HCT116 (cell line): ENCODE measurements at regions not wholly inside any gene's neighbourhood (a gene's known extent, or its start where the extent isn't known, plus 50 kb on each side); places are given as distances from the start of the nearest gene placed in this dataset.

ENCODE experiments used
- ATAC-seq: fragments of 200-7000 bp; cut with Tn5 transposase; 2 replicates; pipeline ENCODE4 v1.9.1; 2020; ENCODE audit warnings: mild to moderate bottlenecking, moderate library complexity
- BruUV-seq: library from RNA; stranded (reverse); fragments of 400-500 nt; replicated peaks from 2 replicates; lab custom pipeline; 2021; lab: Mats Ljungman, UMichigan
- CTCF ChIA-PET: fragments of 300-600 bp; sonication (Branson Sonifier 250); formaldehyde crosslinking; loops from one replicate; lab custom pipeline; 2021; ENCODE audit warnings: antibody characterized with exemption; lab: Charles Lee
- POLR2A ChIA-PET: fragments of 300-600, 350-600 bp; sonication (Branson Sonifier 250); formaldehyde crosslinking; loops from one replicate; lab custom pipeline; 2021; ENCODE audit warnings: antibody characterized with exemption; lab: Charles Lee
- RAD21 ChIA-PET, 2 experiments: fragments of 300-600 bp; sonication (Branson Sonifier 250); formaldehyde crosslinking; loops; one replicate each; lab custom pipeline; 2023; ENCODE audit warnings: low total read pairs in 2 of 2; ENCODE audit not compliant: uncharacterized antibody in 2 of 2, unreplicated experiment in 2 of 2, low non-redundant PET in 1 of 2; lab: Charles Lee
- DNase-seq: peaks from one replicate; pipeline ENCODE4 v3.0.0-alpha.2; 2010; ENCODE audit warnings: low read depth, low spot score
- H2AFZ ChIP-seq: fragments of 200-600 bp; shearing (Covaris generic), sonication (generic); 2 replicates; pipeline ENCODE4 v1.6.1; 2017; ENCODE audit warnings: low read depth, mixed run types, mixed read lengths, antibody characterized with exemption, low read length; ENCODE audit not compliant: poor library complexity, severe bottlenecking
- H3K27ac ChIP-seq: 2 replicates; pipeline ENCODE4 v1.5.1; 2012; ENCODE audit warnings: low read depth, low read length
- H3K27me3 ChIP-seq: fragments of 200-600 bp; sonication (generic); 2 replicates; pipeline ENCODE4 v1.6.1; 2016; ENCODE audit warnings: mixed run types, low read length, mixed read lengths; ENCODE audit not compliant: insufficient read depth
- H3K36me3 ChIP-seq, 2 experiments: fragments of 200-500 bp in 1 of 2; fragments of 200-600 bp in 1 of 2; sonication (Bioruptor generic) in 1 of 2; sonication (generic) in 1 of 2; 2 replicates each; pipeline versions ENCODE4 v1.5.1 to v1.6.1; 2014 to 2016; ENCODE audit warnings: low read length in 2 of 2, inconsistent platforms in 1 of 2, mixed read lengths in 1 of 2, mixed run types in 1 of 2; ENCODE audit not compliant: insufficient read depth in 2 of 2, control insufficient read depth in 1 of 2
- H3K4me1 ChIP-seq, 2 experiments: fragments of 200-600 bp in 1 of 2; sonication (generic) in 1 of 2; 2 replicates each; pipeline versions ENCODE4 v1.5.1 to v1.6.1; 2012 to 2017; ENCODE audit warnings: low read length in 2 of 2, inconsistent platforms in 1 of 2, mild to moderate bottlenecking in 1 of 2, mixed read lengths in 1 of 2, mixed run types in 1 of 2, moderate library complexity in 1 of 2; ENCODE audit not compliant: insufficient read depth in 2 of 2, control insufficient read depth in 1 of 2
- H3K4me2 ChIP-seq: fragments of 200-600 bp; sonication (generic); 2 replicates; pipeline ENCODE4 v1.6.1; 2017; ENCODE audit warnings: mixed run types, low read length, mixed read lengths
- H3K4me3 ChIP-seq, 2 experiments: fragments of 200-600 bp in 1 of 2; sonication (generic) in 1 of 2; replicated peaks in 1 of 2; 2 replicates each; pipeline ENCODE4 v1.5.1; 2011 to 2016; ENCODE audit warnings: low read length in 2 of 2, control low read depth in 1 of 2, low read depth in 1 of 2, mild to moderate bottlenecking in 1 of 2, mixed read lengths in 1 of 2, mixed run types in 1 of 2
- H3K79me2 ChIP-seq: fragments of 200-600 bp; sonication (generic); 2 replicates; pipeline ENCODE4 v1.6.1; 2017; ENCODE audit warnings: mild to moderate bottlenecking, mixed run types, low read length, moderate library complexity, mixed read lengths; ENCODE audit not compliant: insufficient read depth
- H3K9ac ChIP-seq: fragments of 200-600 bp; sonication (generic); 2 replicates; pipeline ENCODE4 v1.6.1; 2016; ENCODE audit warnings: low read length, mixed read lengths
- H3K9me2 ChIP-seq: fragments of 200-600 bp; sonication (generic), shearing (Covaris generic); 2 replicates; pipeline ENCODE4 v1.6.1; 2017; ENCODE audit warnings: mixed run types, mild to moderate bottlenecking, moderate library complexity; ENCODE audit not compliant: insufficient read depth
- H3K9me3 ChIP-seq, 2 experiments: fragments of 200-500 bp in 1 of 2; fragments of 200-600 bp in 1 of 2; sonication (Bioruptor generic) in 1 of 2; sonication (generic) in 1 of 2; 2 replicates each; pipeline ENCODE4 v1.6.1; 2014 to 2017; ENCODE audit warnings: low read length in 2 of 2, mixed read lengths in 2 of 2, inconsistent platforms in 1 of 2, low read depth in 1 of 2, mild to moderate bottlenecking in 1 of 2, mixed run types in 1 of 2, moderate library complexity in 1 of 2; ENCODE audit not compliant: control insufficient read depth in 1 of 2, insufficient read depth in 1 of 2
- H4K20me1 ChIP-seq: fragments of 200-600 bp; sonication (generic), shearing (Covaris generic); 2 replicates; pipeline ENCODE4 v1.6.1; 2017; ENCODE audit warnings: mixed run types, mild to moderate bottlenecking, moderate library complexity; ENCODE audit not compliant: insufficient read depth
- CBX3 ChIP-seq: IDR thresholded peaks from 2 replicates; pipeline ENCODE4 v1.6.1; 2012; ENCODE audit warnings: low read depth
- CEBPB ChIP-seq: IDR thresholded peaks from 2 replicates; pipeline ENCODE4 v1.6.1; 2012; ENCODE audit warnings: low read depth
- ELF1 ChIP-seq: IDR thresholded peaks from 2 replicates; pipeline ENCODE4 v1.6.1; 2012; ENCODE audit warnings: low read depth, borderline replicate concordance
- EZH2 ChIP-seq: fragments of 200-600 bp; sonication (generic); IDR thresholded peaks from 2 replicates; pipeline ENCODE4 v1.6.1; 2017; ENCODE audit warnings: antibody characterized with exemption, mixed run types
- EZH2phosphoT487 ChIP-seq: fragments of 200-600 bp; IDR thresholded peaks from 2 replicates; pipeline ENCODE4 v1.6.1; 2018; ENCODE audit warnings: antibody characterized with exemption, borderline replicate concordance
- FOSL1 ChIP-seq: IDR thresholded peaks from 2 replicates; pipeline ENCODE4 v1.6.1; 2012; ENCODE audit warnings: low read depth
- JUND ChIP-seq: IDR thresholded peaks from 2 replicates; pipeline ENCODE4 v1.6.1; 2012
- RAD21 ChIP-seq: IDR thresholded peaks from 2 replicates; pipeline ENCODE4 v1.6.1; 2012; ENCODE audit warnings: low read depth, mild to moderate bottlenecking
- SIN3A ChIP-seq: IDR thresholded peaks from 2 replicates; pipeline ENCODE4 v1.6.1; 2012; ENCODE audit warnings: low read depth
- SP1 ChIP-seq: IDR thresholded peaks from 2 replicates; pipeline ENCODE4 v1.6.1; 2012; ENCODE audit warnings: low read depth
- SRF ChIP-seq: IDR thresholded peaks from 2 replicates; pipeline ENCODE4 v1.6.1; 2012; ENCODE audit warnings: low read depth
- TCF7L2 ChIP-seq: IDR thresholded peaks from 2 replicates; pipeline ENCODE4 v1.7.0; 2011; ENCODE audit warnings: borderline replicate concordance, inconsistent platforms; ENCODE audit not compliant: insufficient read depth, insufficient read length; ENCODE audit errors: extremely low read depth
- YY1 ChIP-seq: IDR thresholded peaks from 2 replicates; pipeline ENCODE4 v1.6.1; 2011; ENCODE audit warnings: low read length, low read depth, moderate library complexity, mild to moderate bottlenecking; ENCODE audit not compliant: insufficient replicate concordance; ENCODE audit errors: extremely low read depth
- ZFX ChIP-seq: fragments of 450-650 bp; IDR thresholded peaks from 2 replicates; pipeline ENCODE4 v1.6.1; 2017
- ZNF274 ChIP-seq: fragments of 200-500 bp; sonication (Bioruptor generic); IDR thresholded peaks from 2 replicates; pipeline ENCODE4 v1.6.1; 2014; ENCODE audit warnings: mild to moderate bottlenecking, low read depth, low read length, inconsistent platforms
- intact Hi-C: fragments of 100-400 bp; cut with micrococcal nuclease; formaldehyde crosslinking; loops from 2 replicates; pipeline ENCODE4 v1.10.0; 2022
- TF ChIP-seq, protein P1 (sequence below): IDR thresholded peaks from 2 replicates; pipeline ENCODE4 v1.6.1; 2012
- TF ChIP-seq, protein P2 (sequence below): IDR thresholded peaks from 2 replicates; pipeline ENCODE4 v1.6.1; 2012; ENCODE audit warnings: low read depth
- TF ChIP-seq, protein P3 (sequence below): IDR thresholded peaks from 2 replicates; pipeline ENCODE4 v1.6.1; 2012
- TF ChIP-seq, protein P4 (sequence below): IDR thresholded peaks from 2 replicates; pipeline ENCODE4 v1.6.1; 2011; ENCODE audit warnings: mild to moderate bottlenecking, low read length, moderate library complexity; ENCODE audit not compliant: insufficient replicate concordance; ENCODE audit errors: extremely low read depth

GRCh38 chr2:41880561-41881243 lies 167.1 kb upstream of the PKDCC start:
- TF ChIP-seq RAD21: no peak
- TF ChIP-seq EZH2phosphoT487: no peak
- TF ChIP-seq, protein P1, sequence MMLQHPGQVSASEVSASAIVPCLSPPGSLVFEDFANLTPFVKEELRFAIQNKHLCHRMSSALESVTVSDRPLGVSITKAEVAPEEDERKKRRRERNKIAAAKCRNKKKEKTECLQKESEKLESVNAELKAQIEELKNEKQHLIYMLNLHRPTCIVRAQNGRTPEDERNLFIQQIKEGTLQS: no peak
- no peak for TF ChIP-seq SP1
- TF ChIP-seq ZNF274: no peak
- TF ChIP-seq ZFX: no peak
- no peak for TF ChIP-seq SRF
- TF ChIP-seq CBX3: no peak
- no peak for TF ChIP-seq EZH2
- no peak for TF ChIP-seq ELF1
- no peak for TF ChIP-seq CEBPB
- no peak for TF ChIP-seq JUND
- TF ChIP-seq, protein P2, sequence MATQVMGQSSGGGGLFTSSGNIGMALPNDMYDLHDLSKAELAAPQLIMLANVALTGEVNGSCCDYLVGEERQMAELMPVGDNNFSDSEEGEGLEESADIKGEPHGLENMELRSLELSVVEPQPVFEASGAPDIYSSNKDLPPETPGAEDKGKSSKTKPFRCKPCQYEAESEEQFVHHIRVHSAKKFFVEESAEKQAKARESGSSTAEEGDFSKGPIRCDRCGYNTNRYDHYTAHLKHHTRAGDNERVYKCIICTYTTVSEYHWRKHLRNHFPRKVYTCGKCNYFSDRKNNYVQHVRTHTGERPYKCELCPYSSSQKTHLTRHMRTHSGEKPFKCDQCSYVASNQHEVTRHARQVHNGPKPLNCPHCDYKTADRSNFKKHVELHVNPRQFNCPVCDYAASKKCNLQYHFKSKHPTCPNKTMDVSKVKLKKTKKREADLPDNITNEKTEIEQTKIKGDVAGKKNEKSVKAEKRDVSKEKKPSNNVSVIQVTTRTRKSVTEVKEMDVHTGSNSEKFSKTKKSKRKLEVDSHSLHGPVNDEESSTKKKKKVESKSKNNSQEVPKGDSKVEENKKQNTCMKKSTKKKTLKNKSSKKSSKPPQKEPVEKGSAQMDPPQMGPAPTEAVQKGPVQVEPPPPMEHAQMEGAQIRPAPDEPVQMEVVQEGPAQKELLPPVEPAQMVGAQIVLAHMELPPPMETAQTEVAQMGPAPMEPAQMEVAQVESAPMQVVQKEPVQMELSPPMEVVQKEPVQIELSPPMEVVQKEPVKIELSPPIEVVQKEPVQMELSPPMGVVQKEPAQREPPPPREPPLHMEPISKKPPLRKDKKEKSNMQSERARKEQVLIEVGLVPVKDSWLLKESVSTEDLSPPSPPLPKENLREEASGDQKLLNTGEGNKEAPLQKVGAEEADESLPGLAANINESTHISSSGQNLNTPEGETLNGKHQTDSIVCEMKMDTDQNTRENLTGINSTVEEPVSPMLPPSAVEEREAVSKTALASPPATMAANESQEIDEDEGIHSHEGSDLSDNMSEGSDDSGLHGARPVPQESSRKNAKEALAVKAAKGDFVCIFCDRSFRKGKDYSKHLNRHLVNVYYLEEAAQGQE: no peak
- TF ChIP-seq, protein P3, sequence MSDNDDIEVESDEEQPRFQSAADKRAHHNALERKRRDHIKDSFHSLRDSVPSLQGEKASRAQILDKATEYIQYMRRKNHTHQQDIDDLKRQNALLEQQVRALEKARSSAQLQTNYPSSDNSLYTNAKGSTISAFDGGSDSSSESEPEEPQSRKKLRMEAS: no peak
- TF ChIP-seq, protein P4, sequence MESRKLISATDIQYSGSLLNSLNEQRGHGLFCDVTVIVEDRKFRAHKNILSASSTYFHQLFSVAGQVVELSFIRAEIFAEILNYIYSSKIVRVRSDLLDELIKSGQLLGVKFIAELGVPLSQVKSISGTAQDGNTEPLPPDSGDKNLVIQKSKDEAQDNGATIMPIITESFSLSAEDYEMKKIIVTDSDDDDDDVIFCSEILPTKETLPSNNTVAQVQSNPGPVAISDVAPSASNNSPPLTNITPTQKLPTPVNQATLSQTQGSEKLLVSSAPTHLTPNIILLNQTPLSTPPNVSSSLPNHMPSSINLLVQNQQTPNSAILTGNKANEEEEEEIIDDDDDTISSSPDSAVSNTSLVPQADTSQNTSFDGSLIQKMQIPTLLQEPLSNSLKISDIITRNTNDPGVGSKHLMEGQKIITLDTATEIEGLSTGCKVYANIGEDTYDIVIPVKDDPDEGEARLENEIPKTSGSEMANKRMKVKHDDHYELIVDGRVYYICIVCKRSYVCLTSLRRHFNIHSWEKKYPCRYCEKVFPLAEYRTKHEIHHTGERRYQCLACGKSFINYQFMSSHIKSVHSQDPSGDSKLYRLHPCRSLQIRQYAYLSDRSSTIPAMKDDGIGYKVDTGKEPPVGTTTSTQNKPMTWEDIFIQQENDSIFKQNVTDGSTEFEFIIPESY: no peak
- no peak for TF ChIP-seq TCF7L2
- TF ChIP-seq FOSL1: no peak
- no peak for TF ChIP-seq SIN3A
- no peak for TF ChIP-seq YY1
- TF ChIP-seq, all 23 proteins: peak for 0
- Histone ChIP-seq H3K9ac (no peak overlapping the region), H3K36me3 (no peaks in the 10 kb centered on the region), H3K9me2 (no peaks in the 10 kb centered on the region), H3K4me3 (no peak overlapping the region), H2AFZ (no peak overlapping the region), H3K4me1 (no peaks in the 10 kb centered on the region), H3K27me3 (0 out of 2 replicates have a peak, but pooled peaks cover 4% of the 10 kb centered on the region), H3K79me2 (no peaks in the 10 kb centered on the region), H3K9me3 (no peaks in the 10 kb centered on the region), H3K27ac (no peak overlapping the region), H3K4me2 (no peak overlapping the region), H4K20me1 (no peaks in the 10 kb centered on the region)
- ChIA-PET CTCF (no interaction called here), POLR2A (no interaction called here), RAD21 (no interaction called here)
- no peak for ATAC-seq
- no peak for DNase-seq
- BruUV-seq: no TSS peak
- intact Hi-C loops: no loop called here
